ENCODE measurements at regions not wholly inside any gene's neighbourhood (a gene's known extent, or its start where the extent isn't known, plus 50 kb on each side); places are given as distances from the start of the nearest gene placed in this dataset.
A peak's percentile ranks its signal among the peaks of the same experiment; 100 is the strongest.

- Histone ChIP-seq H3K4me3 (ENCODE audit: low read depth in 1 of 2, low read length in 2 of 2) (no peak overlapping the region), H3K27me3 (ENCODE audit: insufficient read depth, low read length, poor library complexity) (peaks cover 21% of the 10 kb centered on the region), H3K27ac (ENCODE audit: low read length) (no peak overlapping the region), H3K9me3 (ENCODE audit: insufficient read depth, low read length, severe bottlenecking) (no peaks in the 10 kb centered on the region), H3K9ac (ENCODE audit: low read depth, low read length) (no peak overlapping the region), H3K4me1 (ENCODE audit: insufficient read depth, low read length) (no peaks in the 10 kb centered on the region), H3K4me2 (ENCODE audit: insufficient read depth, low read length) (no peak overlapping the region), H3K36me3 (ENCODE audit: insufficient read depth, low read length) (no peaks in the 10 kb centered on the region), H4K20me1 (ENCODE audit: insufficient read depth, low read length) (no peaks in the 10 kb centered on the region), H2AFZ (ENCODE audit: low read depth, low read length) (no peak overlapping the region), H3K79me2 (ENCODE audit: insufficient read depth, low read length) (no peaks in the 10 kb centered on the region)
- TF ChIP-seq CTCF (IDR thresholded peaks at IDR 0.05; ENCODE audit: borderline replicate concordance, extremely low read depth, low read length, poor library complexity, severe bottlenecking) (no peak), EZH2 (IDR thresholded peaks at IDR 0.05; ENCODE audit: borderline replicate concordance, low read depth, low read length, severe bottlenecking) (no peak)
- DNase-seq (peak; percentile 6), ATAC-seq (ENCODE audit: insufficient read depth, low read depth) (peak; percentile 49)
Observed at GRCh38 chr18:49656073-49656692, 94.3 kb downstream of the LIPG start.

GRCh38 chr18:49655266-49656072, 93.6 kb downstream of the LIPG start:
- Histone ChIP-seq H3K9ac (ENCODE audit: low read depth, low read length) (no peak overlapping the region), H3K27me3 (ENCODE audit: insufficient read depth, low read length, poor library complexity) (peaks cover 21% of the 10 kb centered on the region), H3K27ac (ENCODE audit: low read length) (no peak overlapping the region), H3K4me1 (ENCODE audit: insufficient read depth, low read length) (no peaks in the 10 kb centered on the region), H3K9me3 (ENCODE audit: insufficient read depth, low read length, severe bottlenecking) (no peaks in the 10 kb centered on the region), H3K4me3 (ENCODE audit: low read depth in 1 of 2, low read length in 2 of 2) (no peak overlapping the region), H4K20me1 (ENCODE audit: insufficient read depth, low read length) (no peaks in the 10 kb centered on the region), H3K4me2 (ENCODE audit: insufficient read depth, low read length) (no peak overlapping the region), H2AFZ (ENCODE audit: low read depth, low read length) (no peak overlapping the region), H3K36me3 (ENCODE audit: insufficient read depth, low read length) (no peaks in the 10 kb centered on the region), H3K79me2 (ENCODE audit: insufficient read depth, low read length) (no peaks in the 10 kb centered on the region)
- TF ChIP-seq CTCF (IDR thresholded peaks at IDR 0.05; ENCODE audit: borderline replicate concordance, extremely low read depth, low read length, poor library complexity, severe bottlenecking) (no peak), EZH2 (IDR thresholded peaks at IDR 0.05; ENCODE audit: borderline replicate concordance, low read depth, low read length, severe bottlenecking) (no peak)
- DNase-seq (no peak), ATAC-seq (ENCODE audit: insufficient read depth, low read depth) (no peak)

- Histone ChIP-seq H4K20me1 (ENCODE audit: insufficient read depth, low read length) (no peaks in the 10 kb centered on the region), H3K27me3 (ENCODE audit: insufficient read depth, low read length, poor library complexity) (peaks cover 17% of the 10 kb centered on the region), H3K4me3 (ENCODE audit: low read depth in 1 of 2, low read length in 2 of 2) (no peak overlapping the region), H3K36me3 (ENCODE audit: insufficient read depth, low read length) (no peaks in the 10 kb centered on the region), H3K27ac (ENCODE audit: low read length) (no peak overlapping the region), H3K4me2 (ENCODE audit: insufficient read depth, low read length) (no peak overlapping the region), H3K4me1 (ENCODE audit: insufficient read depth, low read length) (no peaks in the 10 kb centered on the region), H2AFZ (ENCODE audit: low read depth, low read length) (no peak overlapping the region), H3K9ac (ENCODE audit: low read depth, low read length) (no peak overlapping the region), H3K79me2 (ENCODE audit: insufficient read depth, low read length) (no peaks in the 10 kb centered on the region), H3K9me3 (ENCODE audit: insufficient read depth, low read length, severe bottlenecking) (no peaks in the 10 kb centered on the region)
- no peak for DNase-seq
- no peak for ATAC-seq (ENCODE audit: insufficient read depth, low read depth)
- no peak for TF ChIP-seq CTCF (IDR thresholded peaks at IDR 0.05; ENCODE audit: borderline replicate concordance, extremely low read depth, low read length, poor library complexity, severe bottlenecking)
- no peak for TF ChIP-seq EZH2 (IDR thresholded peaks at IDR 0.05; ENCODE audit: borderline replicate concordance, low read depth, low read length, severe bottlenecking)
Observed at GRCh38 chr18:49654347-49654746, 92.5 kb downstream of the LIPG start.
